K562 (cell line): ENCODE measurements at regions not wholly inside any gene's neighbourhood (a gene's known extent, or its start where the extent isn't known, plus 50 kb on each side); places are given as distances from the start of the nearest gene placed in this dataset.

ENCODE experiments used
- ATAC-seq: fragments of 200-7000 bp; cut with Tn5 transposase; 3 replicates; pipeline ENCODE4 v1.9.1; 2020; ENCODE audit warnings: moderate library complexity
- BruUV-seq: library from RNA; stranded (reverse); fragments of 400-500 nt; replicated peaks from 2 replicates; lab custom pipeline; 2021; lab: Mats Ljungman, UMichigan
- CTCF ChIA-PET: fragments of 300-600 bp; formaldehyde crosslinking; extraction: SDS; loops from one replicate; lab custom pipeline; 2021; ENCODE audit warnings: low intra/inter-chr PET ratio; lab: Yijun Ruan, JAX
- POLR2A ChIA-PET: fragments of 300-600, 350-650 bp; sonication (Branson Sonifier 250); formaldehyde crosslinking; extraction: SDS; loops from one replicate; lab custom pipeline; 2021; ENCODE audit warnings: antibody characterized with exemption, inconsistent platforms; lab: Yijun Ruan, JAX
- DNase-seq, 4 experiments: peaks; one replicate each; pipeline versions ENCODE4 v3.0.0 to v3.0.0-alpha.2; 2011 to 2018; ENCODE audit warnings: low spot score in 3 of 4, mixed read lengths in 3 of 4; ENCODE audit errors: extremely low read depth in 1 of 4
- FAIRE-seq: peaks from 2 replicates; lab custom pipeline; 2011; peaks lifted over from hg19 to GRCh38; lab: Jason Lieb, UNC
- H2AFZ ChIP-seq: 2 replicates; pipeline ENCODE4 v1.6.0; 2011; ENCODE audit warnings: low read depth, low read length, control low read depth, inconsistent platforms
- H3K27ac ChIP-seq: fragments of 200-600 bp; 3 replicates; pipeline ENCODE4 v1.8.0; 2011; ENCODE audit warnings: low read depth, mild to moderate bottlenecking, control low read depth, inconsistent platforms, low read length, moderate library complexity, mixed read lengths; ENCODE audit errors: extremely low read depth
- H3K27me3 ChIP-seq, 2 experiments: fragments of 300-600 bp in 1 of 2; 2 replicates in 1 of 2; 3 replicates in 1 of 2; pipeline versions ENCODE4 v1.6.0 to v1.8.0; 2011; ENCODE audit warnings: inconsistent platforms in 2 of 2, low read length in 2 of 2, mild to moderate bottlenecking in 1 of 2, mixed read lengths in 1 of 2, moderate library complexity in 1 of 2; ENCODE audit not compliant: control insufficient read depth in 2 of 2, insufficient read depth in 2 of 2
- H3K36me3 ChIP-seq: fragments of 300-600 bp; 3 replicates; pipeline ENCODE4 v1.8.0; 2011; ENCODE audit warnings: mild to moderate bottlenecking, low read length, inconsistent platforms; ENCODE audit not compliant: control insufficient read depth, insufficient read depth
- H3K4me1 ChIP-seq, 2 experiments: fragments of 200-600 bp in 1 of 2; replicated peaks in 1 of 2; 2 replicates in 1 of 2; 3 replicates in 1 of 2; pipeline versions ENCODE4 v1.5.1 to v1.8.0; 2011; ENCODE audit warnings: inconsistent platforms in 2 of 2, low read length in 2 of 2, mild to moderate bottlenecking in 1 of 2, mixed read lengths in 1 of 2, moderate library complexity in 1 of 2; ENCODE audit not compliant: control insufficient read depth in 2 of 2, insufficient read depth in 2 of 2
- H3K4me2 ChIP-seq: 2 replicates; pipeline ENCODE4 v1.6.1; 2011; ENCODE audit warnings: low read length, control low read depth, inconsistent platforms, mixed read lengths; ENCODE audit not compliant: insufficient read depth
- H3K4me3 ChIP-seq: fragments of 200-600 bp; sonication (generic), shearing (Covaris generic); 2 replicates; pipeline ENCODE4 v1.5.1; 2016; ENCODE audit warnings: control low read depth, inconsistent platforms
- H3K79me2 ChIP-seq: fragments of 200-600 bp; 3 replicates; pipeline ENCODE4 v1.8.0; 2011; ENCODE audit warnings: low read length, inconsistent platforms; ENCODE audit not compliant: control insufficient read depth, insufficient read depth
- H3K9ac ChIP-seq, 2 experiments: 2 replicates each; pipeline versions ENCODE4 v1.6.0 to v1.6.1; 2011; ENCODE audit warnings: low read depth in 2 of 2, low read length in 2 of 2, control low read depth in 1 of 2, inconsistent platforms in 1 of 2, mild to moderate bottlenecking in 1 of 2, mixed read lengths in 1 of 2; ENCODE audit not compliant: insufficient read depth in 1 of 2
- H3K9me1 ChIP-seq: one replicate; pipeline ENCODE4 v1.6.0; 2011; ENCODE audit warnings: inconsistent platforms, mild to moderate bottlenecking, low read length, moderate library complexity; ENCODE audit not compliant: control insufficient read depth, insufficient read depth
- H3K9me3 ChIP-seq: replicated peaks from 2 replicates; pipeline ENCODE4 v1.5.1; 2011; ENCODE audit warnings: low read depth, low read length, inconsistent platforms; ENCODE audit not compliant: control insufficient read depth, insufficient read depth
- H4K20me1 ChIP-seq: replicated peaks from 2 replicates; pipeline ENCODE4 v1.6.1; 2011; ENCODE audit warnings: low read length, inconsistent platforms, mixed read lengths; ENCODE audit not compliant: control insufficient read depth, insufficient read depth
- ADNP ChIP-seq: fragments of 200-800 bp; sonication (Bioruptor generic); IDR thresholded peaks from 2 replicates; pipeline ENCODE4 v1.6.1; 2016; ENCODE audit warnings: missing genetic modification characterization, missing compliant biosample characterization
- EP400 ChIP-seq: fragments of 450-650 bp; IDR thresholded peaks from 2 replicates; pipeline ENCODE4 v1.6.1; 2017; ENCODE audit warnings: antibody characterized with exemption, mild to moderate bottlenecking, moderate library complexity
- ETS2 ChIP-seq: IDR thresholded peaks from 2 replicates; pipeline ENCODE4 v1.6.1; 2016; ENCODE audit warnings: borderline replicate concordance, missing genetic modification characterization, mild to moderate bottlenecking, moderate library complexity, missing compliant biosample characterization; ENCODE audit not compliant: poor library complexity, severe bottlenecking
- FOXJ3 ChIP-seq: sonication (generic); formaldehyde crosslinking; IDR thresholded peaks from 2 replicates; pipeline ENCODE4 v1.4.0; 2020; ENCODE audit warnings: mild to moderate bottlenecking, missing genetic modification reagents
- GTF2E2 ChIP-seq: fragments of 200-800 bp; sonication (Bioruptor generic); IDR thresholded peaks from 2 replicates; pipeline ENCODE4 v1.6.1; 2016; ENCODE audit warnings: missing genetic modification characterization, missing compliant biosample characterization
- PHB ChIP-seq: fragments of 250-450 bp; sonication (Bioruptor Pico); IDR thresholded peaks from 2 replicates; pipeline ENCODE4 v1.5.0; 2021
- PURB ChIP-seq: sonication (generic); formaldehyde crosslinking; IDR thresholded peaks from 2 replicates; pipeline ENCODE4 v1.9.0; 2021; ENCODE audit warnings: low read depth, mild to moderate bottlenecking, missing genetic modification reagents
- ZNF12 ChIP-seq: sonication (generic); formaldehyde crosslinking; IDR thresholded peaks from 2 replicates; pipeline ENCODE4 v1.4.0; 2020; ENCODE audit warnings: mild to moderate bottlenecking, missing genetic modification reagents
- ZNF197 ChIP-seq: fragments of 200-800 bp; sonication (Bioruptor generic); IDR thresholded peaks from 2 replicates; pipeline ENCODE4 v1.6.1; 2016; ENCODE audit warnings: low read depth, missing genetic modification characterization, missing compliant biosample characterization
- ZNF23 ChIP-seq: fragments of 250-450 bp; sonication (Bioruptor Pico); IDR thresholded peaks from 2 replicates; pipeline ENCODE4 v1.4.0; 2020; ENCODE audit warnings: mild to moderate bottlenecking
- WGBS: fragments of 100-300 bp; shearing (Covaris generic); methylation state at CpG from one replicate; pipeline ENCODE4 v1.1.6; 2016; ENCODE audit warnings: low coverage, mixed read lengths; ENCODE audit not compliant: insufficient coverage; ENCODE audit errors: missing lambda C conversion rate; 5-methylcytosine and 5-hydroxymethylcytosine counted together
- in situ Hi-C: fragments of 300-500 bp; cut with MboI; formaldehyde crosslinking; loops from 4 replicates; pipeline ENCODE4 v1.15.0; 2018; ENCODE audit warnings: inconsistent platforms, mixed read lengths
- intact Hi-C: fragments of 100-400 bp; cut with micrococcal nuclease; formaldehyde crosslinking; loops from 2 replicates; pipeline ENCODE4 v1.14.2; 2022
- TF ChIP-seq, protein P1 (sequence below): fragments of 450-650 bp; formaldehyde crosslinking; conservative IDR thresholded peaks from 2 replicates; pipeline ENCODE4 v1.4.0; 2022; ENCODE audit warnings: mild to moderate bottlenecking, missing genetic modification characterization
- TF ChIP-seq, protein P2 (sequence below): fragments of 450-650 bp; IDR thresholded peaks from 2 replicates; pipeline ENCODE4 v1.6.1; 2016; ENCODE audit warnings: low read depth, mild to moderate bottlenecking, moderate library complexity
- TF ChIP-seq, protein P3 (sequence below): sonication (generic); formaldehyde crosslinking; IDR thresholded peaks from 2 replicates; pipeline ENCODE4 v1.8.0; 2022; ENCODE audit warnings: mild to moderate bottlenecking, low read depth, missing genetic modification reagents

DNA sequence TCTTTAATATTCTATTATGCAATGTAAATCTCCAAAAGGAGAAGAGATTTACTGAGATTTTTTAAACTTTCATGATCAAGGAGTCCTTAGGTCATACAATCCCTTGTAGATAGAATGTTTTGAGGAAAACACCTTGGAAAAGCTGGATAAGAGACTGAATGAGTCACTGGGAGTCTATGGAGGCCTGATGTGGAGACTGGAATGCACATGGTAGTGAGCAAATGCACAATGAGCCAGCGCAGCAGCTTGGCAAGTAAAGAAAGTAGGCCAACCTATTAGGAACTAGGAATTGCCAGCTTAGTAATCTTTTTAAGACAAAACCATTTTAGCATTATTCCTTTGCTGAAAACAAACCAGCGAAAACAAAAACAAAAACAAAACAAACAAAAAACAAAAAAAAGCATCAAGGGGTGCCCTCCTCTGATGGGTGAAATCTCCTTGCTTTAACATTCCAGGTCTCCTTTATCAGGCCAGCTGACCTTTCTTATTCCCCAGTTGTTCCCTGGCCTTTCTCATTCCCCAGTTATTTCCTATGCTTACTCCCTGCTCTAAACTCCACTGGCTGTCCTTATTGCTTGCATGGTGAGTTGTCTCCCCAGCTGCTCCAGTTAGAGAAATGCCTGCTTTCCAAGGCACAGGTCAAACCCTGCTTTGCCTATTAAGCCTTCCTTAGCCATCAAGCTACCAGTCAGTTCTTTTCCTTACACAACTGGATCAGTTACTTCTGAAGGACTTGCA lies 135.8 kb downstream of the PLCE1 start:
- H4K20me1 ChIP-seq, result no peaks in the 10 kb centered on the region
- TF ChIP-seq, protein P1, sequence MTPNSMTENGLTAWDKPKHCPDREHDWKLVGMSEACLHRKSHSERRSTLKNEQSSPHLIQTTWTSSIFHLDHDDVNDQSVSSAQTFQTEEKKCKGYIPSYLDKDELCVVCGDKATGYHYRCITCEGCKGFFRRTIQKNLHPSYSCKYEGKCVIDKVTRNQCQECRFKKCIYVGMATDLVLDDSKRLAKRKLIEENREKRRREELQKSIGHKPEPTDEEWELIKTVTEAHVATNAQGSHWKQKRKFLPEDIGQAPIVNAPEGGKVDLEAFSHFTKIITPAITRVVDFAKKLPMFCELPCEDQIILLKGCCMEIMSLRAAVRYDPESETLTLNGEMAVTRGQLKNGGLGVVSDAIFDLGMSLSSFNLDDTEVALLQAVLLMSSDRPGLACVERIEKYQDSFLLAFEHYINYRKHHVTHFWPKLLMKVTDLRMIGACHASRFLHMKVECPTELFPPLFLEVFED, result no peak
- TF ChIP-seq ZNF12 (CRISPR knock-in tag) (no peak), PURB (no peak)
- TF ChIP-seq, all 486 proteins: peak for 0
- Histone ChIP-seq H3K9me1 (no peaks in the 10 kb centered on the region), H3K9me3 (no peaks in the 10 kb centered on the region), H3K27ac (no peak overlapping the region), H3K27me3 (no peaks in the 10 kb centered on the region), H2AFZ (no peak overlapping the region), H3K4me3 (no peak overlapping the region), H3K9ac (no peak overlapping the region), H3K36me3 (no peaks in the 10 kb centered on the region), H3K79me2 (no peaks in the 10 kb centered on the region), H3K4me1 (no peaks in the 10 kb centered on the region), H3K4me2 (no peak overlapping the region)
- ChIA-PET CTCF (no interaction called here), POLR2A (interaction anchor here (0.6 kb wide), 1 partner anchor 305 kb away, joined by 4 read pairs; no protein-coding TSS in a partner anchor)
- DNase-seq, result no peak
- in situ Hi-C loops, result no loop called here
- FAIRE-seq, result no peak
- ATAC-seq, result no peak
- 0% methylated on average over 2 of the region's 2 CpGs for WGBS
- no TSS peak for BruUV-seq
- intact Hi-C loops, result no loop called here

DNA sequence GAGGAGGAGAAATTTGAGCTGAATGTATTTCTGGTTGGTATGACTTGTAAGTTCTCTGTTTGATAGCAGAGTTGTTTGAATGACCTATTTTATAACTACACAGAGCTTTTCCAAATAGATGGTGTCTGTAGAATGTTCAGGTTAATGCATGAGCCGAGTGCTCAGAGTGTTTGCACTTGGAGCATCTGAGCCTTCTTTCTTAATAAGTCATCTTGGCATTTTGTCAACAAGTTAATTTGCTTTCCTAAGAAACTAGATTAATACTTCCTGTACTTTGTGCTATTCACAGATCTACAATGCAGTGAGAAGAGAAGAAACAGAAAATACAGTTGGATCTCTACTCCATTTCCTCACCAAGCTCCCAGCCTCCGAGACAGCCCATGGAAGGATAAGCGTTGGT lies 138.2 kb downstream of the PLCE1 start:
- H4K20me1 ChIP-seq, result no peaks in the 10 kb centered on the region
- ChIA-PET CTCF (no interaction called here), POLR2A (no interaction called here)
- no peaks in the 10 kb centered on the region for H3K79me2 ChIP-seq
- no peak overlapping the region for H3K4me2 ChIP-seq
- DNase-seq (no peak), ATAC-seq (no peak), FAIRE-seq (no peak)
- no peak overlapping the region for H2AFZ ChIP-seq
- BruUV-seq, result no TSS peak
- H3K4me1 ChIP-seq, result no peaks in the 10 kb centered on the region
- no peak overlapping the region for H3K4me3 ChIP-seq
- no peaks in the 10 kb centered on the region for H3K36me3 ChIP-seq
- H3K9ac ChIP-seq, result no peak overlapping the region
- intact Hi-C loops, result no loop called here
- 0% methylated on average over 3 of the region's 3 CpGs for WGBS
- no peaks in the 10 kb centered on the region for H3K27me3 ChIP-seq
- in situ Hi-C loops, result no loop called here
- no peak overlapping the region for H3K27ac ChIP-seq
- no peaks in the 10 kb centered on the region for H3K9me3 ChIP-seq
- H3K9me1 ChIP-seq, result no peaks in the 10 kb centered on the region
- no peak for TF ChIP-seq FOXJ3 (CRISPR knock-in tag)
- TF ChIP-seq EP400, result no peak
- TF ChIP-seq, protein P2, sequence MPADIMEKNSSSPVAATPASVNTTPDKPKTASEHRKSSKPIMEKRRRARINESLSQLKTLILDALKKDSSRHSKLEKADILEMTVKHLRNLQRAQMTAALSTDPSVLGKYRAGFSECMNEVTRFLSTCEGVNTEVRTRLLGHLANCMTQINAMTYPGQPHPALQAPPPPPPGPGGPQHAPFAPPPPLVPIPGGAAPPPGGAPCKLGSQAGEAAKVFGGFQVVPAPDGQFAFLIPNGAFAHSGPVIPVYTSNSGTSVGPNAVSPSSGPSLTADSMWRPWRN, result no peak
- no peak for TF ChIP-seq ADNP
- TF ChIP-seq ZNF23 (CRISPR knock-in tag), result no peak
- no peak for TF ChIP-seq ZNF197 (CRISPR knock-in tag)
- TF ChIP-seq, protein P3, sequence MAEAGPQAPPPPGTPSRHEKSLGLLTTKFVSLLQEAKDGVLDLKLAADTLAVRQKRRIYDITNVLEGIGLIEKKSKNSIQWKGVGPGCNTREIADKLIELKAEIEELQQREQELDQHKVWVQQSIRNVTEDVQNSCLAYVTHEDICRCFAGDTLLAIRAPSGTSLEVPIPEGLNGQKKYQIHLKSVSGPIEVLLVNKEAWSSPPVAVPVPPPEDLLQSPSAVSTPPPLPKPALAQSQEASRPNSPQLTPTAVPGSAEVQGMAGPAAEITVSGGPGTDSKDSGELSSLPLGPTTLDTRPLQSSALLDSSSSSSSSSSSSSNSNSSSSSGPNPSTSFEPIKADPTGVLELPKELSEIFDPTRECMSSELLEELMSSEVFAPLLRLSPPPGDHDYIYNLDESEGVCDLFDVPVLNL (CRISPR knock-in tag), result no peak
- no peak for TF ChIP-seq GTF2E2 (tag)
- no peak for TF ChIP-seq ETS2
- no peak for TF ChIP-seq PHB (CRISPR knock-in tag)
